ENCODE measurements at regions not wholly inside any gene's neighbourhood (a gene's known extent, or its start where the extent isn't known, plus 50 kb on each side); places are given as distances from the start of the nearest gene placed in this dataset.
"Not testable (repeated sequence)": the region's sequence is repeated elsewhere in the genome, so short reads cannot be mapped to it uniquely, and the experiment has no call there.

- no peak for DNase-seq (ENCODE audit: low spot score)
These were observed 81.9 kb upstream of the CCND2 start for GRCh38 chr12:4191642-4192041.

GRCh38 chr12:4191149-4191548 is 82.4 kb upstream of the CCND2 start:
- DNase-seq (ENCODE audit: low spot score), result no peak

GRCh38 chr12:4190366-4191063 is 83.0 kb upstream of the CCND2 start:
- DNase-seq (ENCODE audit: low spot score), result no peak

GRCh38 chr12:4189721-4190120 is 83.8 kb upstream of the CCND2 start:
- no peak for DNase-seq (ENCODE audit: low spot score)

- no peak for DNase-seq (ENCODE audit: low spot score)
These were observed 85.6 kb upstream of the CCND2 start for GRCh38 chr12:4187916-4188315.

DNA sequence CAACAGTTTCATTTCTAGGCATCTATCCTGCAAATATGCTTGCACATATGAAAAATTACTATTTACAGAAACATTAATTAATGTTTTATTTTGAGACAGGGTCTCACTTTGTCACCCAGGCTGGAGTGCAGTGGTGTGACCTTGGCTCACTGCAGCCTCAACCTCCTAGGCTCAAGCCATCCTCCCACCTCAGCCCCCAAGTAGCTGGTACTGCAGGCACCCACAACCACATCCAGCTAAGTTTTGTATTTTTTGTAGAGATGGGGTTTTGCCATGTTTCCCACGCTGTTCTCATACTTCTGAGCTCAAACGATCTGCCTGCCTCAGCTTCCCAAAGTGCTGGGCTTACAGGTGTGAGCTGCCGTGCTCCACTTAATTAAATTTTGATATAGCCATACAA is 86.2 kb upstream of the CCND2 start:
- not testable (repeated sequence) for DNase-seq (ENCODE audit: low spot score)

GRCh38 chr12:4178424-4179170 is 95.0 kb upstream of the CCND2 start:
- DNase-seq (ENCODE audit: low spot score), result no peak

- no peak for DNase-seq (ENCODE audit: low spot score)
These were observed 96.3 kb upstream of the CCND2 start for GRCh38 chr12:4177262-4177661.

- DNase-seq (ENCODE audit: low spot score), result no peak
These were observed 97.4 kb upstream of the CCND2 start for GRCh38 chr12:4176168-4176567.

GRCh38 chr12:4174417-4174816 is 99.1 kb upstream of the CCND2 start:
- DNase-seq (ENCODE audit: low spot score), result no peak

DNA sequence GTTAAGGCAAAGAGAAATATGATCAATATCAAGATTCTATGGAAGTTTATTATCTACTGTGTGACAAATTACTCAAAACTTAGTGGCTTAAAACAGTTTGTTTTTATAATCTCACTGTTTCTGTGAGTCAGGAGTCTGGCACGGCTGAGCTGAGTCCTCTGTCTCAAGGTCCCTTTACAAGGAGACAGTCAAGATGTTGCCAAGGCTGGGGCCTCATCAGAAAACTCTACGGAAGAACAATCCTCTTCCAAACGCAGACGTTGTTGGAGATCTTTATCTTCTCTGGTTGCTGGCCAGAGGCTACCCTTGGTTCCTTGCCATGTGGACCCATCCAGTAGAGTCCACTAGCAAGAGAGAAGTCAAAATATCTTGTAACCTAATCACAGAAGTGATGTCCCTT is 100.6 kb upstream of the CCND2 start:
- DNase-seq (ENCODE audit: low spot score), result no peak

- no peak for DNase-seq (ENCODE audit: low spot score)
These were observed 101.8 kb upstream of the CCND2 start for GRCh38 chr12:4171742-4172141.

- DNase-seq (ENCODE audit: low spot score), result no peak
These were observed 103.6 kb upstream of the CCND2 start for GRCh38 chr12:4169959-4170358.

DNA sequence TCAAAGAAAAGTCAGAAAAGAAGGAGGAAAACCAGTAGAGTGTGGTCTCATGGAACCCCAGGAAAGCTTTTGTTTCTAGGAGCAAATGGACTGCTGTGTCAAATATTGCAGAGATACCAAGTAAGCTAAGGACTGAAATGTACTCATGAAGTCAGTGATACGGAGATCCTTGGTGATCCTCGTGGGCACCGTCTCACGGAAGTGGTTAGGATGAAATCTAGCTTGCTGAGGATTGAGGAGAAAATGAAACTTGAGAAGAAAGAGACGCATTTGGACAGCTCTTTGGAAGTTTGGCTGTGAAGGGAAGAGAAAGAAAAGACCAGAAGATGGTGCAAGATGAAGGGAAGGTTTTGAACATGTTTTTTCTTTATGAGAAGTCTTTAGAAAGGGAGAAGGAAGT is 104.0 kb upstream of the CCND2 start:
- DNase-seq (ENCODE audit: low spot score), result no peak

GRCh38 chr12:4168036-4168435 is 105.5 kb upstream of the CCND2 start:
- DNase-seq (ENCODE audit: low spot score), result no peak

DNA sequence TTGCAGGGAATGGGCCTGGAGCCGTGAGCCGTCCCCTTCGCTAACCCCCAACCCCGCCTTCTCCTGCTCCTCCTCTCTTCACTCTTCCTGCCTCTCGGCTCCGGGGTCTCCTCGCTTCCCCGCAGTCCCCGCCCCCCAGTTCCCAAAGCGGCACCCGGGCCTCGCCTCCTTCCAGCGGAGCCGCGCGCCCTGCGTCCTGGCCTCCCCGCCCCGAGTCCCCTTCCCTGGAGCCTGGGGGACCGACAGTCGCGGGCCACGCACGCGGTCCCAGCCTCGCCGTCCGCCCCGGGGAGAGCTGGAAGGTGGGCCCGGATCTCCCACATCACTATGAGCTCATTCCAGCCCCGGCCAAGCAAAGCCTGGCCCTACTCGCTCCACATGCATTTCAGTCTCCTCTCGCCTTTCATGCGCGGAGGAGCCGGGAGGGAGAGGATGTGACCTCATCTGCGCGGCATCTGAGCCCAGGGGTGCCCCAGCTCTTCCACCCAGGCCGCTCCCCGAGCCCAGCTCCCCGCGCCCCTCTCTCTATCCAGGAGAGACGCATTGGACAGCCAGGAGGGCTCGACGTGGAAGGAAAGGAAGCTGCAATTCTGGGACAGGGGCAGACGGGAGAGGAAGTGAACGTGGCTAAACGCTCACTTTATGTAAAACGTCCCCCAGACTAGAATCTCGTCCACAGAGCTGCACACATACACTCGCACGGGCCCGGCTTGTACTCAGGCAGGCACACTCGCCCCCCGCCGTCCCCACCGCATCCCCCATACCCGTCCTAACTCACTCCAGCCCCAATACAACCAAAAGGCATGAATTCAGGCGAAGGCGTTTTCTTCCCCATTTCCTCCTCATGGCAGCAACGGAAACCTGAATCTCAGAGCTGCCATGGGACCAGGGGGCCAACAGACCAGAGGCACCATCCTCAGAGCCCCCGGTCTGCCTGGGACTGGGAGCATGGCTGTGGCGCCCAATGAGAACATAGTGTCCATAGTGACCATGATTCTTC is 108.7 kb upstream of the CCND2 start:
- peak; percentile 46 for DNase-seq (ENCODE audit: low spot score)

- no peak for DNase-seq (ENCODE audit: low spot score)
These were observed 109.4 kb upstream of the CCND2 start for GRCh38 chr12:4164188-4164558.

- no peak for DNase-seq (ENCODE audit: low spot score)
These were observed 111.8 kb upstream of the CCND2 start for GRCh38 chr12:4161718-4162117.

DNA sequence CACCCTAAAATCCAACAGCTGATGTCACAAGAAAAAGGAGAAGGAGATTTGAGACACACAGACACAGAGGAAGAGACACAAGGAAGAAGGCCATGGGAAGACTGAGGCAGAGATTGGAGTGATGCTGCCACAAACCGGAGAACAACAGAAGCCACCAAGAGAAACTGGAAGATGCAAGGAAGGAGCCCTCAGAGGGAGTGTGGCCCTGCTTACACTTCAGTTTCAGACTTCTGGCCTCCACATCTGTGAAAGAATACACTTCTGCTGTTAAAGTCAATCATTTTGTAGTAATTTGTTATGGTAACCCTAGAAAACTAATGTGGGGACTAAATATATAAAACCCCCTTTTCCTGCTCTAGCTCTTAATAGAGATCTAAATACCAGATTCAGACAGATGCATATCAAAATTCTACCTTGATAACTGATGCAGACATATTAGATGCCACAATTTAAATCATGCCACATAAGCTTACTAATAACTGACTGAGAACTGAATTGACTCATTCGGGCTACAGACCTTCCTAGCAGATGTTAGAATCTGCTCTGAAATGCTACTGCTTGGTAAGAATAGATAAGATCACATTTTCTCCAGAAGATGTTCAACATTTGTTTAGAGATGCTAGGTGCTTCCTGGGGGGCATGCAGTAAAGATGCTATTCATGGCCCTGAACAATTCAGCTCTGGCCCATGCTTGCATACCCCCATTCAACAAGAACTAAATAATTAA is 113.1 kb upstream of the CCND2 start:
- DNase-seq (ENCODE audit: low spot score), result no peak

DNA sequence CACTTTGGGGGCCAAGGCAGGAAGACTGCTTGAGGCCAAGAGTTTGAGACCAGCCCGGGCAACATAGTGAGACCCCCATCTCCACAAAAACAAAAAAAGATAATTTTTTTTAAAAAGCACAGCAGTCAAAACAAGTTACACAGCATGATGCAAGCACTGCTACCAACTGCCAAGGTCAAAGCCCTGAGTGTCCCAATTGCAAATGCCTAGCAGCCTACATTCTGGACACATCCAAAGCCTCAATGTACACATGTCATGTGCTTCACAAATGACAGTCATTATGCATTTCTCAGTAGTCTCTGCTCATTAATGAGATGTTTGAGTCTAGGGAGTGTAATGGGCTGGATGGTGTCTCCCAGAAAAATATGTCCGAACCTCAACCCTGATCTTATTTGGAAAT is 113.7 kb upstream of the CCND2 start:
- DNase-seq (ENCODE audit: low spot score), result no peak

DNA sequence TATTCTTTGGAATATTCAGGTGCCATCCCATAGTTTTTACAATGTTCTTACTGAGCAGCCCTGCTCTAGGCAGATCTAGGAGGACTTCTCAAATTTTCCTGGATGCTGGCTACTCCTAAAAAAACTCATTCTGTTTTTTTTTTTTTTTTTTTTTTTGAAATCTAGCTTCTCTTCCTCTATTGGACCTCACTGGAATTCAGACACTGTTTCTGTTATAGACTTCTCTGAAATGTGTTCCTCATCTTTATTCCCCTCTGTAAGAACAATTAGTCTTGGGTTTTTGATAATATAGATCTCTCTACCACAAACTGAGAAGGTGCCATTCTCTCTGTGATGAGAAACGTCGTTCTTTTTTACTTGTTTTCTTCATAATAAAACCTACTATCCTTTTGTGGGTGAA is 115.3 kb upstream of the CCND2 start:
- no peak for DNase-seq (ENCODE audit: low spot score)

- no peak for DNase-seq (ENCODE audit: low spot score)
These were observed 116.4 kb upstream of the CCND2 start for GRCh38 chr12:4157122-4157521.

Measured in GM03348 (cell line).